ENCODE measurements at regions not wholly inside any gene's neighbourhood (a gene's known extent, or its start where the extent isn't known, plus 50 kb on each side); places are given as distances from the start of the nearest gene placed in this dataset.
"Not testable (repeated sequence)": the region's sequence is repeated elsewhere in the genome, so short reads cannot be mapped to it uniquely, and the experiment has no call there.

DNA sequence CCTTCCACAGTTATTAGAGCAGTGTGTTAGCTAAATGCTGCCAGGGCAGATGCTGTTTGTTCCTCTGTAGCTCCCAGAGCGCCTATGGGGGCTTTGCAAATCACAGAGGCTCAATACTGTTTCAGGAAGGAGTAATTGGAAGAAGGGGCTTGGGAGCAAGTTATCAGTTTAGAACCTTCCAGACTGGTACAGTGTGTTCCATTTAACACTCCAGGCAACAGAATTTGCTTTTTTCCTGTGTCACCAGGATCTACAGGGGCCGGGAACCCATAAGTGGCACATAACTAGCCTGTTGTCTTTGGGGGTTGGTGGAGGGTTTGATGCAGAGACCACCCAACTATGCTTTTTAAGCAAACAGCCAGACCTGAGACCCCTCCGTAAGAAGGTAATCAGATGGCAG, 307.3 kb upstream of the KCNN2 start:
- no peak for DNase-seq (ENCODE audit: low read depth)

GRCh38 chr5:114055318-114056184, 306.3 kb upstream of the KCNN2 start:
- peak; percentile 59 for DNase-seq (ENCODE audit: low read depth)

- DNase-seq (ENCODE audit: low read depth) = peak; percentile 2
These were observed 305.7 kb upstream of the KCNN2 start for GRCh38 chr5:114056185-114056538.

DNA sequence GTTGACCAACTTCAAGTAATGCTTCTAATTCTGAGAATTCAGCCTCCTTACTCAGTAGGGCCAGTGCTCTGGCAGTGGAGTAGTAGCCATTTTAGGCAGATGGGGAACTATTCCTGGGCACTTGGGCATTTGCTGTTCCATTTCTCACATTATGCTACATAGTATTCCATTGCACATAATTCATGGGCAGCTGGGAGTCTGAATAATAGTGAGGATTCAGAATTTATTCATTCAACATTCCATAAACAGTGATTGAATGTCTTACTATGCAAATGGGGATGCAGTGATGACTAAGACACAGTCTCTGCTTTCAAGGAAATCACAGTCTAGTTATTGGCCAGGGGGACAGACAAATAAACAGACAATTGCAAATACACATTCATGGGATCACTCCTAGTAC, 301.0 kb upstream of the KCNN2 start:
- no peak for DNase-seq (ENCODE audit: low read depth)

DNA sequence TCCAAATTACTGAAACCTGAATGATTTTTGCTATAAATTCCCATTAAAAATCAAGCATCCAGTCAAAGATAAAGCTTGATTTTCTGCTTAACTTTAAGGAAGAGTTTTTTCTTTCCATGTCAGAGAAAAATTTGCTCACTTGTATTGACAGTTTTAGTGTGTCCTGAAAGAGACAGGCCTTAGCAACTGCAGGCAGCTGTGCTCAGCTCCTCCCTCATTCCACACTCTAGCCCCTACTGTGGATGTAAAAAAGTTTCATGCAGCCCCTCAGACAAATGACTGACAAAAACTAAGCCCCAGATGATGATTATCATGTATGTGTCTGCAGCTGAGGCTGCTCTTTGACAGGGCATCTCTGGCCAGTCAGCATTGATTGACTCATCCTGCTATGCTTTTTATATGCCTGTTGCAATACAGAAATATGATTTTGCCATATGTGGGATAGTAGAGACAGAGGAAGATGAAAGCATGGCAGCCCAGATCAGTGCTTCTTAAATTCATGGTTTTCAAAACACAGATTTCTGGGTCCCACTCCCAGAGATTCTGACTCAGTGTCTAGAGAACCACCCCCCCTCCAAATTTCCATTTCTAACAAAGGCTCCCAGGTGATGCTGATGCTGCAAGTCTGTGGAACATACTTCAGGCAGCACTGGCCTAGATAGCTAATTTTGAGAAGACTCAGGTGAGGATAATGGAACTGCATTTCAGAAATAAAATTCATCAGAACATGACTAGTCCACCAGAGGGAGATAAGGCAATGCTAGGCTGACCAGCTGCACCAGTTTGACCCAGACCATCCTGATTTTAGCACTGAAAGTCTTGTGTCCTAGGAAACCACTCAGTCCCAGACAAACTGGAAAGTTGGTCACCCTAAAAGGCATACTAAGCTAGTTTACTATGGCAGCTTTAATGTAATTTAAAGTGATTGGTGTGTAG, 298.7 kb upstream of the KCNN2 start:
- DNase-seq (ENCODE audit: low read depth) = no peak

GRCh38 chr5:114065912-114066311, 296.0 kb upstream of the KCNN2 start:
- no peak for DNase-seq (ENCODE audit: low read depth)

DNA sequence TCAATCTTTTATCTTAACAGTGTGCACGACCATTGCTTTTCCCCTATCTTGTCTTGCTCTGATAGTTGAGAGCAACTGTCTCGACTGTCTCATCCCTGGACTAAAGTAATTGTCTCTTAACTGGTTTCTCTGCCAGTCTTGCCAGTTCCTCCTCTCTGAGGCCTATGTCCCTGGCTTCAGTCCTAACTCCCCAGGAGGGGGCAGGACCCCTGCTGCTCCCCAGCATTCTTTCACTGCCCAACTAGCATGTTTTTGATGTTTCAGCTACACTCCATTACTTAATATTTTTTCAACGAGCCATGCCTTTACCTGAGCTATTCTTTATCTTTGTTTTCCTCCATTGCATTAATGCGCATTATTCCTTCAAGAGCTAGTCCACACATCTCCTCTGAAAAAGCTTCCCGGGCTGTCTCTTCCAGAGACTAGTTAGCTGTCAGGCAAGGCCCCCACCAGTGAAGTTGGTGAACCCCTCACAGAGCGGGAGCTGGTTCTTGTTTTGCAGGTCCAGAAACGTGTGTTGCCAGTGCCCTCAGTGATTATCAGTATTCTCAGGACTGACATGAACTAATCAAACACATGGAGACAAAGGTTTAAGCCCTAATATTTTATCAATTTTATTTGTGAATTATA, 291.7 kb upstream of the KCNN2 start:
- DNase-seq (ENCODE audit: low read depth) = no peak

DNA sequence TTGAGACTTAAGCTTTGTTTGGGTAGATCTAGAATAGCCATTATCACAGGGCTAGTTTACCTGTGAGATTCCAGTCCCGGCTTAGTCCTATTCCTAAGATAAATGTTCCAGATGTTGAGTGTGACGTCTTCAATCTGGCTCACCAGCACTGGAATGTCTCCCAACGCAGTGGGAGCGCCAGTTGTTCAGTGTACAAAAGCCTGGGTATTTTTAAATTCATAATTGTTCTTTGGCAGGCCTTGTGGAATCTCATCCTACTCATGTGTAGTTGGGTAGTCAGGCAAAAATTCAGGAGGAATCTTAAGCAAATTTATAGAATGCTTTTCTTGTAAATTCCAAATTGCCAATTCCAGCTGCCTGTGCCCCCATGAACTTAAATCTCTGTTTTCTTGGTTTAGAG, 272.6 kb upstream of the KCNN2 start:
- DNase-seq (ENCODE audit: low read depth) = no peak

- DNase-seq (ENCODE audit: low read depth) = no peak
These were observed 264.3 kb upstream of the KCNN2 start for GRCh38 chr5:114097570-114097969.

- DNase-seq (ENCODE audit: low read depth) = no peak
These were observed 262.7 kb upstream of the KCNN2 start for GRCh38 chr5:114099161-114099560.

- peak; percentile 20 for DNase-seq (ENCODE audit: low read depth)
These were observed 260.7 kb upstream of the KCNN2 start for GRCh38 chr5:114101153-114101552.

DNA sequence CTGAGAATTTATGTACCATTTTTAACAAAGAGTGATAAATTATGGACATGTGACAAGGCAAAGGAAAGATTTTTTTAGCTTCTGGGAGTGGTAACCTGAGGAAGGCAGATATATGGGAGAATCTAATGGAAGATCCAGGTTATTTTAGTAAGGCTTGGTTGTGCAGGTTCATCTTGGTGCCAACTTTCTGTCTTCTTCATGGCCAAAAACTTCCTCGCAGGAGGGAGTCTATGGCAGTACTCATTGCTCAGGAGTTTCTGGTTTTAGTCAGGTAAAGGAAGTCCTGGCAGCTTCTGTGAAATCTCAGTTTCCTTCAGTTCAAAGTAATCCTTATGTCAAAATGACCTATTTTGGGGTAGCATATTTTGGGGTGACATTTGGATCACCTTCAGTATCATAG, 248.3 kb upstream of the KCNN2 start:
- DNase-seq (ENCODE audit: low read depth) = no peak

GRCh38 chr5:114116981-114117380, 244.9 kb upstream of the KCNN2 start:
- no peak for DNase-seq (ENCODE audit: low read depth)

DNA sequence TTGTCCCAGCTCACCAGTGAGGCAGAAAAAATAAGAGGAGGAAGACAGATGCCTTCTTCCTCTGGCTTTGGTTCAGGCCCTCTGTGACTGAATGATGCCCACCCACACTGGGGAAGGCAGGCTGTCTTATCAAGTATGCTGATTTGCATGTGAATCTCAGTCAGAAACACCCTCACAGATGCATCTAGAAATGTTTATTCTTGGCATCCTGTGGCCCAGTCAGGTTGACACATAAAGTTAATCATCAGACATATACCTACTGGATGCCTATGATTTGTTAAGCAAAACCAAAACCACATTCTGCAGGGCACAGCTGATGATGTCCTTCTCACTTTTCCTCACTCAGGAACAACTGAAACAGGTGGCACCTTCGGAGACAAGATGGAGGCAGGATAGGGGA, 243.4 kb upstream of the KCNN2 start:
- DNase-seq (ENCODE audit: low read depth) = no peak

DNA sequence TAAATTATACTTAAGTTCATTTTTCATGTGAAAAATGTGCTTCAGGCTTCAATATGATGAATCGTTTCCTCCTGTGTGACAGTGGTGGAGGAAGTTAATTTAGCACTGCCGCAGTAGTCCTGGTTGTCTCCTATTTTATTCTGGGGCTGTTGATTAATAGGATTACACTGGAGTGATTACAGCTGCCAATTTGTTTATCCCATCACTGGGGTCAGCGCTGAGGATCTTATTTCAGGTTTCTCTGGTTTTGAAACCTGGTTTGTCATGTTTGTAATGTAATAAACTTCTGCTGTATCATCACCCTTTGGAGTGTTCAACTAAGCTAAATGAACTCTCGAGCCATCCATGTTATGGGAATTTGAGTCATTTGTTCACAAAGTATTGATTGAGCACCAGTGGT, 241.7 kb upstream of the KCNN2 start:
- no peak for DNase-seq (ENCODE audit: low read depth)

GRCh38 chr5:114122852-114123251, 239.0 kb upstream of the KCNN2 start:
- DNase-seq (ENCODE audit: low read depth) = no peak

GRCh38 chr5:114123654-114124053, 238.2 kb upstream of the KCNN2 start:
- DNase-seq (ENCODE audit: low read depth) = no peak

DNA sequence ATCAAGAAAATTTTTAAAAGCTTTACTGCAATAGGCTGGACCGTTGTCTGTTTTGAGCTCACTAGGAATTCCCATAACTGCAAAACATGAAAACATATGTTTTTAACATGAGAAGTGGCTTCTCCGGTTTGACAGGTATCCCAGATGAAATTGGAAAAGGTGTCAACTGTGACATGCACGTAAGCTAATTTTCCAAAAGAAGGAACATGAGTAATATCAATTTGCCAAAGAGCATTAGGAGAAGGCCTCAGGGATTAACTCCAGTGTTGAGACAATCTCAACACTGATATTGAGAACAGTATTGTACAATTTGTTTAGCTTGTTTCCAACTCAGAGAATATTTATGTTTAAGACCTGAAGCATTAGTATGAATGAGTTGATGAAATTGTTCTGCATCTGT, 215.5 kb upstream of the KCNN2 start:
- DNase-seq (ENCODE audit: low read depth) = no peak

- DNase-seq (ENCODE audit: low read depth) = no peak
These were observed 213.6 kb upstream of the KCNN2 start for GRCh38 chr5:114148253-114148652.

DNA sequence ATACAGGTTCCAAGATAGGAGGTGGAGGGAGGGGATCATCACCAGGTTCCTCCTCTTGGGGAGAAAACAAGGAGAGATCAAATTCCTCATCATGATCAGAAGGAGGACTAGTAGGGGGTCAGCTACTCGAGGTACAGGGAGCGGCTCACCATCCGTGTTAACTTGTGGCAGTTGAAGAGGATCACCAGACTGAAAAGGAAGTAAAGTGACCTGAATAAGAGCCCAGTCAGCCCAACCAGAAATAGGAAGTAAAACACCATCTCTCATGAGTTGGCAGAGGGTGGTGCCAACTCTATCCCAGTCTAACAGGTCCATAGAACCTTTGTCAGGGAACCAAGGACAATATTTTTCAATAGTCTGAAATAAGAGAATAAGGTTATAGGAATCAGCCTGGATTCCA, 213.1 kb upstream of the KCNN2 start:
- not testable (repeated sequence) for DNase-seq (ENCODE audit: low read depth)

- peak; percentile 15 for DNase-seq (ENCODE audit: low read depth)
These were observed 209.1 kb upstream of the KCNN2 start for GRCh38 chr5:114152656-114153360.

- DNase-seq (ENCODE audit: low read depth) = no peak
These were observed 208.5 kb upstream of the KCNN2 start for GRCh38 chr5:114153392-114153791.
